Heart left ventricle (tissue), 13 donors: ENCODE measurements at regions not wholly inside any gene's neighbourhood (a gene's known extent, or its start where the extent isn't known, plus 50 kb on each side); places are given as distances from the start of the nearest gene placed in this dataset.

Experiments used
- CTCF ChIP-seq, 12 donors: fragments of 200-600 bp; sonication (generic) in 4 of 12; IDR thresholded peaks; one replicate each; pipeline versions ENCODE4 v1.5.0 to v1.8.0; 2018 to 2022; ENCODE audit warnings: antibody characterized with exemption in 12 of 12, mild to moderate bottlenecking in 5 of 12
- POLR2A ChIP-seq, 2 donors: fragments of 450-650 bp; IDR thresholded peaks; one replicate each; pipeline ENCODE4 v1.6.1; 2017; ENCODE audit warnings: antibody characterized with exemption in 2 of 2, mild to moderate bottlenecking in 2 of 2, moderate library complexity in 2 of 2
- donor health status: ischemic (EF 13 %, LVEDD 7.1; RV severe dilation, severe dysfunction).
- donor health status: DM: no; HTN: yes; CAD: no.
- donor health status: DM: no; HTN: no; CAD: no.
- donor health status: ischemic (EF 25% LVEDD 6.9; RV normal size, moderate dysfunction).
- donor health status: ischemic (EF 25% LVEDD 5.7; RV mildly dilated, moderate dysfunction).
- donor health status: ischemic (EF 35%, LVEDD 5.7; RV mildly dilated, moderate dysfunction).
- donor health status: nonischemic (EF 11% LVEDD 7.7; RV severe dilation, severe dysfunction).
- donor health status: DM: yes; HTN: yes; CAD: no.
- donor health status: PGD.
- donor health status: ischemic (EF 29% LVEDD 5.4; RV normal size, mild dysfunction).
- donor health status: nonischemic (EF 23%, LVEDD 6.1; RV moderate dilation, normal function).

GRCh38 chr3:64888840-64889392 lies 201.1 kb upstream of the ADAMTS9 start:
- TF ChIP-seq CTCF (IDR thresholded peaks at IDR 0.05) (no peak), POLR2A (IDR thresholded peaks at IDR 0.05) (no peak)
